Ascending aorta (tissue), 2 donors: ENCODE measurements at regions not wholly inside any gene's neighbourhood (a gene's known extent, or its start where the extent isn't known, plus 50 kb on each side); places are given as distances from the start of the nearest gene placed in this dataset.

Source experiments
- DNase-seq, 2 donors: peaks; one replicate each; pipeline ENCODE4 v3.0.0-alpha.2; 2019; ENCODE audit warnings: low spot score in 2 of 2
- H3K27ac ChIP-seq, 2 donors: fragments of 200-600 bp; sonication (generic); one replicate each; pipeline ENCODE4 v1.5.1; 2016 to 2017; ENCODE audit warnings: mild to moderate bottlenecking in 1 of 2
- H3K27me3 ChIP-seq: fragments of 200-600 bp; sonication (generic); one replicate; pipeline ENCODE4 v1.5.1; 2017
- H3K36me3 ChIP-seq, 2 donors: fragments of 200-600 bp; sonication (generic); one replicate each; pipeline ENCODE4 v1.5.1; 2016
- H3K4me1 ChIP-seq, 2 donors: fragments of 200-600 bp; sonication (generic); one replicate each; pipeline ENCODE4 v1.5.1; 2016 to 2017; ENCODE audit warnings: mild to moderate bottlenecking in 1 of 2
- H3K4me3 ChIP-seq, 2 donors: fragments of 200-600 bp; sonication (generic); one replicate each; pipeline ENCODE4 v1.5.1; 2016 to 2017; ENCODE audit warnings: mild to moderate bottlenecking in 1 of 2
- H3K9me3 ChIP-seq, 2 donors: fragments of 200-600 bp; sonication (generic); one replicate each; pipeline ENCODE4 v1.5.1; 2016
- intact Hi-C: fragments of 100-400 bp; cut with DNase I; formaldehyde crosslinking; loops from one replicate; pipeline ENCODE4 v1.15.1; 2023
- TF ChIP-seq, protein P1 (sequence below), 3 experiments: fragments of 200-600 bp in 2 of 3; fragments of 450-650 bp in 1 of 3; sonication (generic) in 2 of 3; IDR thresholded peaks; one replicate each; pipeline ENCODE4 v1.5.1; 2016 to 2019; ENCODE audit warnings: antibody characterized with exemption in 3 of 3, mild to moderate bottlenecking in 1 of 3, moderate library complexity in 1 of 3

GRCh38 chr16:65413861-65414260 is 292.0 kb upstream of the CDH11 start:
- no peaks in the 10 kb centered on the region for H3K9me3 ChIP-seq
- intact Hi-C loops: no loop called here
- DNase-seq: no peak
- no peak overlapping the region for H3K4me3 ChIP-seq
- H3K4me1 ChIP-seq: no peaks in the 10 kb centered on the region
- no peaks in the 10 kb centered on the region for H3K27me3 ChIP-seq
- H3K36me3 ChIP-seq: no peaks in the 10 kb centered on the region
- no peak overlapping the region for H3K27ac ChIP-seq
- TF ChIP-seq, protein P1, sequence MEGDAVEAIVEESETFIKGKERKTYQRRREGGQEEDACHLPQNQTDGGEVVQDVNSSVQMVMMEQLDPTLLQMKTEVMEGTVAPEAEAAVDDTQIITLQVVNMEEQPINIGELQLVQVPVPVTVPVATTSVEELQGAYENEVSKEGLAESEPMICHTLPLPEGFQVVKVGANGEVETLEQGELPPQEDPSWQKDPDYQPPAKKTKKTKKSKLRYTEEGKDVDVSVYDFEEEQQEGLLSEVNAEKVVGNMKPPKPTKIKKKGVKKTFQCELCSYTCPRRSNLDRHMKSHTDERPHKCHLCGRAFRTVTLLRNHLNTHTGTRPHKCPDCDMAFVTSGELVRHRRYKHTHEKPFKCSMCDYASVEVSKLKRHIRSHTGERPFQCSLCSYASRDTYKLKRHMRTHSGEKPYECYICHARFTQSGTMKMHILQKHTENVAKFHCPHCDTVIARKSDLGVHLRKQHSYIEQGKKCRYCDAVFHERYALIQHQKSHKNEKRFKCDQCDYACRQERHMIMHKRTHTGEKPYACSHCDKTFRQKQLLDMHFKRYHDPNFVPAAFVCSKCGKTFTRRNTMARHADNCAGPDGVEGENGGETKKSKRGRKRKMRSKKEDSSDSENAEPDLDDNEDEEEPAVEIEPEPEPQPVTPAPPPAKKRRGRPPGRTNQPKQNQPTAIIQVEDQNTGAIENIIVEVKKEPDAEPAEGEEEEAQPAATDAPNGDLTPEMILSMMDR (IDR thresholded peaks at IDR 0.05): no peak

DNA sequence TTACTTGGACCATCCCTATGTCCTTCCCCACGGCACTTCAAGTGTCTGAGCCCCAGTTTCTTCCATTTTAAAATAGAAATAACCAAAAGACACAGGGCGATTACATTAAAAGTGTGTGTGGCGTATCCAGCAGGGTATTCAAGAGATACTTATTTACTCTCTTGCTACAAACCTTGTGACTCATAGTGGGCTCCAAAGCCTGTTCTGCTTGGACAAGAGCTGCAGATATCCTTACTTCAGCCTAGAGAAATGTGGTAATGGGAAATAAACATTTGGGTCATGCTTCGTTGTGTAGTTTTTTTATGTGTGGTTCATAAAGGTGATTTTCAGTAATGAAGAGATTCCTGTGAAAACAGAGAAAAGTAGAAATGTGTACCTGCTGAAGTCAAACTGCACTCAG is 288.9 kb upstream of the CDH11 start:
- TF ChIP-seq, protein P1 (IDR thresholded peaks at IDR 0.05): no peak
- no peaks in the 10 kb centered on the region for H3K4me1 ChIP-seq
- H3K27me3 ChIP-seq: no peaks in the 10 kb centered on the region

DNA sequence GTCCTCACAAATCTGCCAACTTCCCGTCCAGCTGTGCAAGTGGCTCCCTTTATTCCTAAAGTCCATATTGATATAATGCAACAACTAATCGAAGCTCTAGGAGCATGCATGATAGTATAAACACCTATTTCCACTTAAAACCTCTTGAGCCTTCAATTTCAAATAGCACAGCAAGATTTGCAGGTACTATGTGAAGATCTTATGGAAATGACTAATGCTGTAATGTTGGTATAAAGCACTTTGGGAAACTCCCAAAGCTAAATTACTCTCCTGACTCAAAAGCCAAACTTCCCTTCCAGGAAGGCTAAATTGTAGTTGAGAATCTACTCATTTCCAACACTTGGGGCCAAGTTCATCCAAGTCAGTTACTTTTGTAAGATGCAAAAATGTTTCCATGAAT is 287.6 kb upstream of the CDH11 start:
- Histone ChIP-seq H3K4me3 (no peak overlapping the region), H3K9me3 (no peaks in the 10 kb centered on the region), H3K36me3 (no peaks in the 10 kb centered on the region), H3K4me1 (no peaks in the 10 kb centered on the region), H3K27ac (no peak overlapping the region), H3K27me3 (no peaks in the 10 kb centered on the region)
- intact Hi-C loops: no loop called here
- DNase-seq: no peak
- TF ChIP-seq, protein P1 (IDR thresholded peaks at IDR 0.05): no peak

More for the DNA sequence above, 288.9 kb upstream of the CDH11 start:
- Histone ChIP-seq H3K36me3 (no peaks in the 10 kb centered on the region), H3K9me3 (no peaks in the 10 kb centered on the region), H3K4me3 (no peak overlapping the region), H3K27ac (no peak overlapping the region)
- intact Hi-C loops: no loop called here
- no peak for DNase-seq

GRCh38 chr16:65406933-65407332 is 285.1 kb upstream of the CDH11 start:
- H3K27ac ChIP-seq: no peak overlapping the region
- no peaks in the 10 kb centered on the region for H3K4me1 ChIP-seq
- no peaks in the 10 kb centered on the region for H3K36me3 ChIP-seq
- H3K27me3 ChIP-seq: no peaks in the 10 kb centered on the region
- no peaks in the 10 kb centered on the region for H3K9me3 ChIP-seq
- TF ChIP-seq, protein P1 (IDR thresholded peaks at IDR 0.05): no peak
- no peak overlapping the region for H3K4me3 ChIP-seq
- intact Hi-C loops: no loop called here
- no peak for DNase-seq

DNA sequence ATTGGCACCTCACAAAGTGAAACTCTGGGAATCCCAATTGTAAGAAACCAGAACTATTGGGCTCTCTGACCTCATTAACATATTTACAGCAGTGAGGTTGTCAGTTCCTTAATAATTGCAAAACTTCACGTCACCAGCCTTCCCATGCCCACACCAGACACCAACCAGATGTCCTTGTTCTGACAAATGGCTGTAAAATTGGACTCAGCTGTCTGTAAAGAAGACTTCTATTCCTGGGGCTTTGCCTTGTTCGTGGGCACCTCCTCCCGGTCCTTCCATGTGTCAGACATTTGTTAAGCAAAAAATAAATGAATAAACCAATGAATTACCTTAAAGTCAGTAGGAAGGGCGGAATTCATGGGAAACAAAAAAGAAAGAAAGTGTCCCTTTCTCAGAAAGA is 284.3 kb upstream of the CDH11 start:
- Histone ChIP-seq H3K9me3 (no peaks in the 10 kb centered on the region), H3K4me1 (no peaks in the 10 kb centered on the region), H3K27me3 (no peaks in the 10 kb centered on the region), H3K4me3 (no peak overlapping the region), H3K27ac (no peak overlapping the region), H3K36me3 (no peaks in the 10 kb centered on the region)
- no peak for DNase-seq
- TF ChIP-seq, protein P1 (IDR thresholded peaks at IDR 0.05): no peak
- intact Hi-C loops: no loop called here

DNA sequence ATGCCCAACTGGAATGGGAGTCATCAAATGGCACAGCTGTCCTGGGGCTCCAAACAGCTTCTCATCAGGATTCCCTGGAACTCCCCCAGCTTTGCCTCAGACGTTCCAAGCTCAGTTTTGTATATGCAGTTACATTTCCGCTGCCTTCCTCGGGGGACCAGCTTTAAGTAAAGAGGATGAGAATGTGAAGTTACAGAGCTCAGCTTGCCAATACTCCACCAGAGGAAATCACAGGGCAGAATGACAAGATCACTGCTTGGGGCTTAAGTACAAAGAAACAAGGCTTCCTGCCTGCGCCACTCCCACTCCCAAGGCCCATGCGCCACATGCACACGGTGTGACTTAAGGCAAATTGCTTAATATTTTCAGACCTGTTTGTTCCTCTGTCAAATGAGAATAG is 272.4 kb upstream of the CDH11 start:
- TF ChIP-seq, protein P1 (IDR thresholded peaks at IDR 0.05): no peak
- intact Hi-C loops: no loop called here
- Histone ChIP-seq H3K27me3 (no peaks in the 10 kb centered on the region), H3K4me1 (no peaks in the 10 kb centered on the region), H3K9me3 (no peaks in the 10 kb centered on the region), H3K36me3 (no peaks in the 10 kb centered on the region), H3K4me3 (no peak overlapping the region), H3K27ac (no peak overlapping the region)
- DNase-seq: no peak
